GM23248 (cell line): ENCODE measurements at regions not wholly inside any gene's neighbourhood (a gene's known extent, or its start where the extent isn't known, plus 50 kb on each side); places are given as distances from the start of the nearest gene placed in this dataset.

Experiments
- EZH2 ChIP-seq: fragments of 200-600 bp; sonication (generic); IDR thresholded peaks from 2 replicates; pipeline ENCODE4 v1.6.1; 2018; ENCODE audit warnings: antibody characterized with exemption, mild to moderate bottlenecking; ENCODE audit not compliant: insufficient read depth, poor library complexity, severe bottlenecking
- EZH2phosphoT487 ChIP-seq: fragments of 200-600 bp; sonication (generic); IDR thresholded peaks from 2 replicates; pipeline ENCODE4 v1.6.1; 2018; ENCODE audit warnings: antibody characterized with exemption, moderate library complexity, mild to moderate bottlenecking, low read depth; ENCODE audit not compliant: insufficient read depth

GRCh38 chr6:8758412-8758811, 323.1 kb upstream of the SLC35B3 start:
- TF ChIP-seq EZH2phosphoT487 (no peak), EZH2 (no peak)
